Upper lobe of left lung (tissue), 4 donors: ENCODE measurements at regions not wholly inside any gene's neighbourhood (a gene's known extent, or its start where the extent isn't known, plus 50 kb on each side); places are given as distances from the start of the nearest gene placed in this dataset.

ENCODE experiments used
- CTCF ChIP-seq, 6 experiments: fragments of 450-650 bp in 4 of 6; fragments of 200-600 bp in 2 of 6; sonication (generic) in 2 of 6; IDR thresholded peaks; one replicate each; pipeline ENCODE4 v1.5.1; 2016 to 2019; ENCODE audit warnings: antibody characterized with exemption in 6 of 6
- EP300 ChIP-seq, 4 donors: sonication (generic); formaldehyde crosslinking; IDR thresholded peaks; one replicate each; pipeline ENCODE4 v1.5.1; 2017; ENCODE audit warnings: antibody characterized with exemption in 4 of 4, control low read depth in 2 of 4
- POLR2A ChIP-seq, 4 donors: fragments of 450-650 bp; IDR thresholded peaks; one replicate each; pipeline ENCODE4 v1.5.1; 2016 to 2017; ENCODE audit warnings: antibody characterized with exemption in 4 of 4, mild to moderate bottlenecking in 2 of 4

- no peak for TF ChIP-seq CTCF (IDR thresholded peaks at IDR 0.05)
- no peak for TF ChIP-seq POLR2A (IDR thresholded peaks at IDR 0.05)
- no peak for TF ChIP-seq EP300 (IDR thresholded peaks at IDR 0.05)
Observed at GRCh38 chr12:17841496-17841895, 248.5 kb downstream of the RERGL start.
